22Rv1 (cell line): ENCODE measurements at regions not wholly inside any gene's neighbourhood (a gene's known extent, or its start where the extent isn't known, plus 50 kb on each side); places are given as distances from the start of the nearest gene placed in this dataset.

Source experiments
- H3K27ac ChIP-seq: fragments of 450-650 bp; 2 replicates; pipeline ENCODE4 v1.5.1; 2017
- CTCF ChIP-seq: fragments of 450-650 bp; IDR thresholded peaks from 2 replicates; pipeline ENCODE4 v1.5.1; 2017; ENCODE audit warnings: mild to moderate bottlenecking
- ZFX ChIP-seq: fragments of 450-650 bp; IDR thresholded peaks from 2 replicates; pipeline ENCODE4 v1.6.1; 2017; ENCODE audit warnings: antibody characterized with exemption, borderline replicate concordance

DNA sequence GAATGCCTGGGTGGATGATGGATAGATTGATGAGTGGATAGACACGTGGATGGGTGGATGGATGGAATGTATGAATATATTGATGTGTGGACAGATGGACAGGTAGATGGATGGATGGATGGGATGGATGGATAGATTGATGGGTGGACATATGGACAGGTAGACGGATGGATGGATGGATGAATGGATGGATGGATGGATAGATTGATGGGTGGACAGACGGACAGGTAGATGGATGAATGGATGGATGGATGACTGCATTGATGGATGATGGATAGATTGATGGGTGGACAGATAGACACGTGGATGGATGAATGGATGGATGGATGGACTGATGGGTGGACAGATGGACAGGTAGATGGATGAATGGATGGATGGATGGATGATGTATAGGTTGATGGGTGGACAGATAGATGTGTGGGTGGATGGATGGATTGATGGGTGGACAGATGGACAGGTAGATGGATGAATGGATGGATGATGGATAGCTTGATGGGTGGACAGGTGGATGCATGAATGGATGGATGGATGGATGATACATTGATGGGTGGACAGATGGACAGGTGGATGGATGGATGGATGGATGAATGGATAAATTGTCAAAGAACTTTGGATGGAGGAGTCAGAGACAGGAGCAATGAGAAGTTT is 171.4 kb upstream of the AFDN start:
- no peak for TF ChIP-seq ZFX
- H3K27ac ChIP-seq: no peak overlapping the region

DNA sequence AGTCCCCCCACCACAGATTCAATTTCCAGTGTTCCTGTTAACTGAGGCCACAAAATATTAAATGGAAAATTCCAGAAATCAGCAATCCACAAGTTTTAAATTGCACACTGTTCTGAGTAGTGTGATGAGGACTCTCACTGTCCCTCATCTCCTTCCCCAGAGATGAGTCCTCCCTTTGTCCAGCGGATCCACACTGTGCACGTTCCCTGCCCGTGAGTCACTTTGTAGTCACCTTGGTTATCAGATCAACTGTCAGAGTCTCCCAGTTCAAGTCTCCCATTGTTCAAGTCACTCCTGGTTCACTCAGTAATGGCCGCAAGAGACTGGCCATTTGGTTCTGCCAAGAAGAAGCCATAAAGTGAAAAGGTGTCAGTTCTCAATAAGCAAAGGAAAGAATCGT is 168.6 kb upstream of the AFDN start:
- TF ChIP-seq ZFX (no peak), CTCF (no peak)
- no peak overlapping the region for H3K27ac ChIP-seq

- TF ChIP-seq ZFX: no peak
- TF ChIP-seq CTCF: no peak
- H3K27ac ChIP-seq: no peak overlapping the region
Measured at GRCh38 chr6:167659046-167659445, 167.7 kb upstream of the AFDN start.

- H3K27ac ChIP-seq: no peak overlapping the region
- TF ChIP-seq CTCF (no peak), ZFX (no peak)
Measured at GRCh38 chr6:167660424-167660823, 166.3 kb upstream of the AFDN start.

DNA sequence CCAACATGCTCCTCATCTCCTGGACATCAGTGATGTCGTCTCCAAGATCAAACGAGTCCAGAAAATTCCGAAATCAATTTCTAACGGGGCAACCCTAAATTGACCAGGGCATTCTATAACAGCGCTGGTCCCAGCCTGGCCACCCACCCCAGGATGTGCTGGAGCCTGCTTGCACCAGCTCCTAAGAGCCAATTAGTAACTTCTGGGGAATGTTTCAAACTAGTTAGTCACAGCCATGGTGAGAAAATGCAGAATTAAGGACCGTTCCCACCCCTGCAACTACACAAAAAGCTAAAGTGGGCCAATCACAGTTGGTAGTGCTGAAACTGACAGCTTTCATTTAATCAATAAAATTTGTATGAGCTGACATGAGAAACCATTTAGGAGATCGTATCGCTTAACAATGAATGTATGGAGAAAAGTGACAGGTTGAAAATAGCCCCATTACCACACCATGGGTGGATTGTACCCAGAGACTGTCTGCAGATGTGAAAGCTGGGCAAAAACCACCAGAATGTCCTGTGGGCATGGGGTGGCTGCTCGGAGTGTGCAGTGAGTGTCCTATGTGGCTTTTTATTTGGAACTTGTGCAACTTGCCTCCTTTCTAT is 165.7 kb upstream of the AFDN start:
- TF ChIP-seq ZFX (no peak), CTCF (no peak)
- H3K27ac ChIP-seq: no peak overlapping the region

DNA sequence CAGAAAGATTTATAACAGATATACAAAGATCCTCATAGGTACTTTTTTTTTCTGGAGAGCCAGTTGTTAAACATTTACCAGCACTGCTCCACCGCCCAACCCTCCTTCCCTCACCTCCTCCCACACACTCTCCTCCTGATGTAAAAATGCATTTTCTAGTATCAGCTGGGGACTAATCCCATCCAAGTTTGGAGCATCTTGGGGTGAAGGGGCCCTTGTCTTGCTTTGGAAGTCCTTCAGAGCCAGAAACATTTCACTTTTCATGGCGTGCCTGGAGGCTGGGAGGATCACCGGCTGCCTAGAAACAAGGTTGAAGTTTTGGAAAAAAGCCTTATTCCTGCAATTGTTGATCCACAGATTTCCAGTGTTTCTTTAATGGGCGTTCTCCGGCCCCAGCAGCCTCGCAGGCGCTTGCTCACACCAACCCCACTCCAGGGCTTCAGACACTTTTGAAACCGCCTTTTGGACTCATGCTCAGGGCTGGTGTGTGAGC is 165.1 kb upstream of the AFDN start:
- TF ChIP-seq ZFX: no peak
- no peak overlapping the region for H3K27ac ChIP-seq

- no peak overlapping the region for H3K27ac ChIP-seq
- TF ChIP-seq ZFX (no peak), CTCF (no peak)
Measured at GRCh38 chr6:167662075-167662880, 164.4 kb upstream of the AFDN start.

DNA sequence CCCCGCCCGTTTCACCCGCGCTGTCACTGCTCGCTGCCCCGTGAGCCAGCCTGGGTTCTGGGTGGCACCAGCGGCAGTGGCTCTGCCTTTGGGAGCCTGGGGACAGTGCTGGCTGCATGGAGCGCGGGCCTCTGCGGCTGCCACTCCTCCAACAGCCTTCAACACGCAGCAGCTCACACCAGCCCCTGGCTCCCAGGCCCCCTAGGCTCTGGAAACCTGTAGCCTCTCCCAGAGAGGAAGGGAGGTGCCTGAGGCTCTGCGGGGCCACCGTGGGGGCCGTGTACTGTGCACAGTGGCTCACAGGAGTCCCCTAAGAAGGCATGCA is 163.9 kb upstream of the AFDN start:
- H3K27ac ChIP-seq: no peak overlapping the region
- TF ChIP-seq CTCF (no peak), ZFX (no peak)
